ENCODE measurements at regions not wholly inside any gene's neighbourhood (a gene's known extent, or its start where the extent isn't known, plus 50 kb on each side); places are given as distances from the start of the nearest gene placed in this dataset.

- DNase-seq: no peak
- Histone ChIP-seq H3K9me3 (no peaks in the 10 kb centered on the region), H3K4me3 (no peak overlapping the region), H3K27ac (no peak overlapping the region), H3K27me3 (no peaks in the 10 kb centered on the region), H3K36me3 (no peaks in the 10 kb centered on the region), H3K4me1 (no peaks in the 10 kb centered on the region)
- intact Hi-C loops (cut with DNase I): no loop called here
- WGBS (ENCODE audit: insufficient coverage, low coverage, low lambda C conversion rate, missing lambda C conversion rate): 61% methylated on average over 5 of the region's 5 CpGs
- no peak for ATAC-seq
- no peak for TF ChIP-seq POLR2A (IDR thresholded peaks at IDR 0.05)
- no peak for TF ChIP-seq CTCF (IDR thresholded peaks at IDR 0.05)
Measured at GRCh38 chrX:10051866-10052480, 84.8 kb downstream of the CLDN34 start.

GRCh38 chrX:10052906-10053625 is 85.9 kb downstream of the CLDN34 start:
- no peak for DNase-seq
- Histone ChIP-seq H3K4me1 (no peaks in the 10 kb centered on the region), H3K4me3 (no peak overlapping the region), H3K27ac (no peak overlapping the region), H3K9me3 (no peaks in the 10 kb centered on the region), H3K27me3 (no peaks in the 10 kb centered on the region), H3K36me3 (no peaks in the 10 kb centered on the region)
- no peak for TF ChIP-seq CTCF (IDR thresholded peaks at IDR 0.05)
- TF ChIP-seq POLR2A (IDR thresholded peaks at IDR 0.05): no peak
- 69% methylated on average over 3 of the region's 5 CpGs for WGBS (ENCODE audit: insufficient coverage, low coverage, low lambda C conversion rate, missing lambda C conversion rate)
- intact Hi-C loops (cut with DNase I): no loop called here
- peak in 2 of 4 donors; percentile 15 to 34 for ATAC-seq

- WGBS (ENCODE audit: insufficient coverage, low coverage, low lambda C conversion rate, missing lambda C conversion rate): 71% methylated on average over 8 of the region's 8 CpGs
- H3K27ac ChIP-seq: no peak overlapping the region
- intact Hi-C loops (cut with DNase I): no loop called here
- H3K4me1 ChIP-seq: no peaks in the 10 kb centered on the region
- ATAC-seq: no peak
- no peaks in the 10 kb centered on the region for H3K9me3 ChIP-seq
- H3K4me3 ChIP-seq: no peak overlapping the region
- DNase-seq: no peak
- no peaks in the 10 kb centered on the region for H3K36me3 ChIP-seq
- TF ChIP-seq POLR2A (IDR thresholded peaks at IDR 0.05) (no peak), CTCF (IDR thresholded peaks at IDR 0.05) (no peak)
- no peaks in the 10 kb centered on the region for H3K27me3 ChIP-seq
Measured at GRCh38 chrX:10054396-10054795, 87.2 kb downstream of the CLDN34 start.

- no peaks in the 10 kb centered on the region for H3K4me1 ChIP-seq
- no peaks in the 10 kb centered on the region for H3K27me3 ChIP-seq
- 74% methylated on average over 4 of the region's 8 CpGs for WGBS (ENCODE audit: insufficient coverage, low coverage, low lambda C conversion rate, missing lambda C conversion rate)
- H3K9me3 ChIP-seq: no peaks in the 10 kb centered on the region
- H3K36me3 ChIP-seq: no peaks in the 10 kb centered on the region
- DNase-seq (no peak), ATAC-seq (no peak)
- intact Hi-C loops (cut with DNase I): no loop called here
- H3K4me3 ChIP-seq: no peak overlapping the region
- H3K27ac ChIP-seq: no peak overlapping the region
- TF ChIP-seq POLR2A (IDR thresholded peaks at IDR 0.05) (no peak), CTCF (IDR thresholded peaks at IDR 0.05) (no peak)
Measured at GRCh38 chrX:10055430-10055829, 88.3 kb downstream of the CLDN34 start.
